Ishikawa (cell line): ENCODE measurements at regions not wholly inside any gene's neighbourhood (a gene's known extent, or its start where the extent isn't known, plus 50 kb on each side); places are given as distances from the start of the nearest gene placed in this dataset.

ENCODE experiments used
- EP300 ChIP-seq: IDR thresholded peaks from 2 replicates; pipeline ENCODE4 v1.6.1; 2012; ENCODE audit warnings: borderline replicate concordance
- MAX ChIP-seq: IDR thresholded peaks from 2 replicates; pipeline ENCODE4 v1.6.1; 2012
- RAD21 ChIP-seq: IDR thresholded peaks from 2 replicates; pipeline ENCODE4 v1.6.1; 2012; ENCODE audit warnings: low read depth
- TEAD4 ChIP-seq: IDR thresholded peaks from 2 replicates; pipeline ENCODE4 v1.6.1; 2012
- YY1 ChIP-seq: IDR thresholded peaks from 2 replicates; pipeline ENCODE4 v1.6.1; 2012; ENCODE audit warnings: low read depth

GRCh38 chr4:37742149-37742548, 56.0 kb upstream of the RELL1 start:
- TF ChIP-seq EP300, result no peak
- TF ChIP-seq TEAD4, result 0 out of 2 replicates have a peak, but pooled peaks have one; percentile 35
- no peak for TF ChIP-seq YY1
- TF ChIP-seq RAD21, result no peak
- no peak for TF ChIP-seq MAX
